K562 (cell line): ENCODE measurements at regions not wholly inside any gene's neighbourhood (a gene's known extent, or its start where the extent isn't known, plus 50 kb on each side); places are given as distances from the start of the nearest gene placed in this dataset.

Experiments used
- ATAC-seq: fragments of 200-7000 bp; cut with Tn5 transposase; 3 replicates; pipeline ENCODE4 v1.9.1; 2020; ENCODE audit warnings: moderate library complexity
- BruUV-seq: library from RNA; stranded (reverse); fragments of 400-500 nt; replicated peaks from 2 replicates; lab custom pipeline; 2021; lab: Mats Ljungman, UMichigan
- CTCF ChIA-PET: fragments of 300-600 bp; formaldehyde crosslinking; extraction: SDS; loops from one replicate; lab custom pipeline; 2021; ENCODE audit warnings: low intra/inter-chr PET ratio; lab: Yijun Ruan, JAX
- POLR2A ChIA-PET: fragments of 300-600, 350-650 bp; sonication (Branson Sonifier 250); formaldehyde crosslinking; extraction: SDS; loops from one replicate; lab custom pipeline; 2021; ENCODE audit warnings: antibody characterized with exemption, inconsistent platforms; lab: Yijun Ruan, JAX
- DNase-seq, 4 experiments: peaks; one replicate each; pipeline versions ENCODE4 v3.0.0 to v3.0.0-alpha.2; 2011 to 2018; ENCODE audit warnings: low spot score in 3 of 4, mixed read lengths in 3 of 4; ENCODE audit errors: extremely low read depth in 1 of 4
- FAIRE-seq: peaks from 2 replicates; lab custom pipeline; 2011; peaks lifted over from hg19 to GRCh38; lab: Jason Lieb, UNC
- H2AFZ ChIP-seq: 2 replicates; pipeline ENCODE4 v1.6.0; 2011; ENCODE audit warnings: low read depth, low read length, control low read depth, inconsistent platforms
- H3K27ac ChIP-seq: fragments of 200-600 bp; 3 replicates; pipeline ENCODE4 v1.8.0; 2011; ENCODE audit warnings: low read depth, mild to moderate bottlenecking, control low read depth, inconsistent platforms, low read length, moderate library complexity, mixed read lengths; ENCODE audit errors: extremely low read depth
- H3K27me3 ChIP-seq, 2 experiments: fragments of 300-600 bp in 1 of 2; 2 replicates in 1 of 2; 3 replicates in 1 of 2; pipeline versions ENCODE4 v1.6.0 to v1.8.0; 2011; ENCODE audit warnings: inconsistent platforms in 2 of 2, low read length in 2 of 2, mild to moderate bottlenecking in 1 of 2, mixed read lengths in 1 of 2, moderate library complexity in 1 of 2; ENCODE audit not compliant: control insufficient read depth in 2 of 2, insufficient read depth in 2 of 2
- H3K36me3 ChIP-seq: fragments of 300-600 bp; 3 replicates; pipeline ENCODE4 v1.8.0; 2011; ENCODE audit warnings: mild to moderate bottlenecking, low read length, inconsistent platforms; ENCODE audit not compliant: control insufficient read depth, insufficient read depth
- H3K4me1 ChIP-seq, 2 experiments: fragments of 200-600 bp in 1 of 2; replicated peaks in 1 of 2; 2 replicates in 1 of 2; 3 replicates in 1 of 2; pipeline versions ENCODE4 v1.5.1 to v1.8.0; 2011; ENCODE audit warnings: inconsistent platforms in 2 of 2, low read length in 2 of 2, mild to moderate bottlenecking in 1 of 2, mixed read lengths in 1 of 2, moderate library complexity in 1 of 2; ENCODE audit not compliant: control insufficient read depth in 2 of 2, insufficient read depth in 2 of 2
- H3K4me2 ChIP-seq: 2 replicates; pipeline ENCODE4 v1.6.1; 2011; ENCODE audit warnings: low read length, control low read depth, inconsistent platforms, mixed read lengths; ENCODE audit not compliant: insufficient read depth
- H3K4me3 ChIP-seq: fragments of 200-600 bp; sonication (generic), shearing (Covaris generic); 2 replicates; pipeline ENCODE4 v1.5.1; 2016; ENCODE audit warnings: control low read depth, inconsistent platforms
- H3K79me2 ChIP-seq: fragments of 200-600 bp; 3 replicates; pipeline ENCODE4 v1.8.0; 2011; ENCODE audit warnings: low read length, inconsistent platforms; ENCODE audit not compliant: control insufficient read depth, insufficient read depth
- H3K9ac ChIP-seq, 2 experiments: 2 replicates each; pipeline versions ENCODE4 v1.6.0 to v1.6.1; 2011; ENCODE audit warnings: low read depth in 2 of 2, low read length in 2 of 2, control low read depth in 1 of 2, inconsistent platforms in 1 of 2, mild to moderate bottlenecking in 1 of 2, mixed read lengths in 1 of 2; ENCODE audit not compliant: insufficient read depth in 1 of 2
- H3K9me1 ChIP-seq: one replicate; pipeline ENCODE4 v1.6.0; 2011; ENCODE audit warnings: inconsistent platforms, mild to moderate bottlenecking, low read length, moderate library complexity; ENCODE audit not compliant: control insufficient read depth, insufficient read depth
- H3K9me3 ChIP-seq: replicated peaks from 2 replicates; pipeline ENCODE4 v1.5.1; 2011; ENCODE audit warnings: low read depth, low read length, inconsistent platforms; ENCODE audit not compliant: control insufficient read depth, insufficient read depth
- H4K20me1 ChIP-seq: replicated peaks from 2 replicates; pipeline ENCODE4 v1.6.1; 2011; ENCODE audit warnings: low read length, inconsistent platforms, mixed read lengths; ENCODE audit not compliant: control insufficient read depth, insufficient read depth
- NELFE ChIP-seq: IDR thresholded peaks from 2 replicates; pipeline ENCODE4 v1.6.1; 2011; ENCODE audit warnings: mild to moderate bottlenecking; ENCODE audit not compliant: insufficient read depth, insufficient read length
- RHOXF2B ChIP-seq: fragments of 250-450 bp; sonication (Bioruptor Pico); conservative IDR thresholded peaks from 2 replicates; pipeline ENCODE4 v1.5.1; 2021
- SMAD3 ChIP-seq: fragments of 450-650 bp; formaldehyde crosslinking; conservative IDR thresholded peaks from 2 replicates; pipeline ENCODE4 v1.4.0; 2020; ENCODE audit warnings: mild to moderate bottlenecking
- TGIF2 ChIP-seq: sonication (generic); formaldehyde crosslinking; IDR thresholded peaks from 2 replicates; pipeline ENCODE4 v1.8.1; 2022; ENCODE audit warnings: mild to moderate bottlenecking, missing genetic modification reagents, moderate library complexity
- ZHX1 ChIP-seq: fragments of 150-350 bp; conservative IDR thresholded peaks from 2 replicates; pipeline ENCODE4 v1.6.1; 2014; ENCODE audit warnings: low read length
- ZNF589 ChIP-seq: fragments of 200-800 bp; sonication (Bioruptor generic); IDR thresholded peaks from 2 replicates; pipeline ENCODE4 v1.6.1; 2016; ENCODE audit warnings: low read depth, missing genetic modification characterization, missing compliant biosample characterization
- ZNF764 ChIP-seq: fragments of 250-450 bp; sonication (Bioruptor Pico); IDR thresholded peaks from 2 replicates; pipeline ENCODE4 v1.4.0; 2020; ENCODE audit warnings: low read depth, mild to moderate bottlenecking, moderate library complexity
- WGBS: fragments of 100-300 bp; shearing (Covaris generic); methylation state at CpG from one replicate; pipeline ENCODE4 v1.1.6; 2016; ENCODE audit warnings: low coverage, mixed read lengths; ENCODE audit not compliant: insufficient coverage; ENCODE audit errors: missing lambda C conversion rate; 5-methylcytosine and 5-hydroxymethylcytosine counted together
- in situ Hi-C: fragments of 300-500 bp; cut with MboI; formaldehyde crosslinking; loops from 4 replicates; pipeline ENCODE4 v1.15.0; 2018; ENCODE audit warnings: inconsistent platforms, mixed read lengths
- intact Hi-C: fragments of 100-400 bp; cut with micrococcal nuclease; formaldehyde crosslinking; loops from 2 replicates; pipeline ENCODE4 v1.14.2; 2022
- TF ChIP-seq, protein P1 (sequence below): sonication (generic); formaldehyde crosslinking; IDR thresholded peaks from 2 replicates; pipeline ENCODE4 v1.8.1; 2022; ENCODE audit warnings: missing genetic modification reagents

DNA sequence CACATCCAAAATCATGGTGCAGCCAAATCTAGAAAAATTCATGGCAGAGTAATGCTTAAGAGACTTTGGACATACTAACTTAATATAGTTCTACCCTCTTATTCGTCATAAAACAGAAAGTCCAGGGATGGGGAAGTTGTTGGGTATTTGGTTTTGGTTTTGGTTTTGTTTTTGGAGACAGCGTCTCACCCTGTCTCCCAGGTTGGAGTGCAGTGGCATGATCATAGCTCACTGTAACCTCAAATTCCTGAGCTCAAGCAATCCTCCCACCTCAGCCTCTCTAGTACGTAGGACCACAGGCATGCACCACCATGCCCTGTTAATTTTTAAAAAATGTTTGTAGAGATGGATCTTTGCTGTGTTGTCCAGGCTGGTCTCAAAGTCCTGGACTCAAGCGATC lies 271.8 kb upstream of the TENM3 start:
- FAIRE-seq (no peak), DNase-seq (no peak), ATAC-seq (no peak)
- no peaks in the 10 kb centered on the region for H3K9me1 ChIP-seq
- in situ Hi-C loops (no loop called here), intact Hi-C loops (no loop called here)
- no peaks in the 10 kb centered on the region for H3K36me3 ChIP-seq
- H3K27ac ChIP-seq: no peak overlapping the region
- no peak overlapping the region for H3K9ac ChIP-seq
- WGBS: 0% methylated on average over 4 of the region's 4 CpGs
- H3K4me3 ChIP-seq: no peak overlapping the region
- BruUV-seq: no TSS peak
- CTCF ChIA-PET: no interaction called here
- H4K20me1 ChIP-seq: no peaks in the 10 kb centered on the region
- H3K9me3 ChIP-seq: no peaks in the 10 kb centered on the region
- H2AFZ ChIP-seq: no peak overlapping the region
- no peaks in the 10 kb centered on the region for H3K79me2 ChIP-seq
- H3K4me2 ChIP-seq: no peak overlapping the region
- no peaks in the 10 kb centered on the region for H3K4me1 ChIP-seq
- POLR2A ChIA-PET: interaction anchor here (0.6 kb wide), 1 partner anchor 8 kb away, joined by 5 read pairs; no protein-coding TSS in a partner anchor
- no peak for TF ChIP-seq ZHX1
- H3K27me3 ChIP-seq: no peaks in the 10 kb centered on the region

DNA sequence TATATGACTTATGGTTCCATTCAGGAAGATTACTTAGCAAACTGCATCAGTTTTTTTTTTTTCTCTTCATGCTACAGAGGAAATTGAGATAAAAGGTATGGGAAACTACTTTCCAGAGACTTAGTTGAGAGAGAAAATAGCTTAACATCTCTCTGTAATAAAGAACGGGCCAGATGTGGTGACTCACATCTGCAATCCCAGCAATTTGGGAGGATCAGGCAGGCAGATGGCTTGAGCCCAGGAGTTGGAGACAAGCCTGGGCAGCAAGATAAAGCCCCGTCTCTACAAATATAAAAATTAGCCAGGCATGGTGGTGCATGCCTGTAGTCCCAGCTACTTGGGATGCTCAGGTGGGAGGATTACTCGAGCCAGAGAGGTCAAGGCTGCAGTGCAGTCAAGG lies 271.2 kb upstream of the TENM3 start:
- no peak for TF ChIP-seq NELFE
- no peak for TF ChIP-seq SMAD3 (CRISPR knock-in tag)
- TF ChIP-seq RHOXF2B (CRISPR knock-in tag): no peak
- TF ChIP-seq, protein P1, sequence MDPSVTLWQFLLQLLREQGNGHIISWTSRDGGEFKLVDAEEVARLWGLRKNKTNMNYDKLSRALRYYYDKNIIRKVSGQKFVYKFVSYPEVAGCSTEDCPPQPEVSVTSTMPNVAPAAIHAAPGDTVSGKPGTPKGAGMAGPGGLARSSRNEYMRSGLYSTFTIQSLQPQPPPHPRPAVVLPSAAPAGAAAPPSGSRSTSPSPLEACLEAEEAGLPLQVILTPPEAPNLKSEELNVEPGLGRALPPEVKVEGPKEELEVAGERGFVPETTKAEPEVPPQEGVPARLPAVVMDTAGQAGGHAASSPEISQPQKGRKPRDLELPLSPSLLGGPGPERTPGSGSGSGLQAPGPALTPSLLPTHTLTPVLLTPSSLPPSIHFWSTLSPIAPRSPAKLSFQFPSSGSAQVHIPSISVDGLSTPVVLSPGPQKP (CRISPR knock-in tag): no peak
- TF ChIP-seq ZNF764 (CRISPR knock-in tag): no peak
- no peak for TF ChIP-seq TGIF2
- TF ChIP-seq ZNF589: no peak
- TF ChIP-seq, all 486 proteins: peak for 0
- Histone ChIP-seq H3K9me1 (no peaks in the 10 kb centered on the region), H4K20me1 (no peaks in the 10 kb centered on the region), H3K36me3 (no peaks in the 10 kb centered on the region), H3K27ac (no peak overlapping the region), H3K27me3 (no peaks in the 10 kb centered on the region), H2AFZ (no peak overlapping the region), H3K79me2 (no peaks in the 10 kb centered on the region), H3K4me3 (no peak overlapping the region), H3K4me2 (no peak overlapping the region), H3K9me3 (no peaks in the 10 kb centered on the region), H3K9ac (no peak overlapping the region), H3K4me1 (no peaks in the 10 kb centered on the region)
- no TSS peak for BruUV-seq
- FAIRE-seq (no peak), DNase-seq (no peak), ATAC-seq (no peak)
- intact Hi-C loops (no loop called here), in situ Hi-C loops (no loop called here)
- 0% methylated on average over 3 of the region's 3 CpGs for WGBS
- ChIA-PET CTCF (no interaction called here), POLR2A (interaction anchor here (0.6 kb wide), 1 partner anchor 9 kb away, joined by 5 read pairs; no protein-coding TSS in a partner anchor)
